ENCODE measurements at regions not wholly inside any gene's neighbourhood (a gene's known extent, or its start where the extent isn't known, plus 50 kb on each side); places are given as distances from the start of the nearest gene placed in this dataset.

GRCh38 chr6:166710084-166710483 is 83.0 kb upstream of the RPS6KA2 start:
- TF ChIP-seq CTCF (IDR thresholded peaks at IDR 0.05) (no peak), POLR2A (IDR thresholded peaks at IDR 0.05) (no peak)
